CD4-positive, alpha-beta T cell treated with Interleukin-6 for 4 hours (primary cell): ENCODE measurements at regions not wholly inside any gene's neighbourhood (a gene's known extent, or its start where the extent isn't known, plus 50 kb on each side); places are given as distances from the start of the nearest gene placed in this dataset.
A peak's percentile ranks its signal among the peaks of the same experiment; 100 is the strongest.
"Not testable (repeated sequence)": the region's sequence is repeated elsewhere in the genome, so short reads cannot be mapped to it uniquely, and the experiment has no call there.

Experiments used
- DNase-seq: peaks from one replicate; pipeline ENCODE4 v3.0.0-alpha.2; 2020; ENCODE audit warnings: mixed read lengths

- no peak for DNase-seq
Measured at GRCh38 chr2:106288873-106289272, 94.8 kb upstream of the UXS1 start.

- DNase-seq: no peak
Measured at GRCh38 chr2:106285237-106285829, 91.2 kb upstream of the UXS1 start.

- no peak for DNase-seq
Measured at GRCh38 chr2:106284691-106285202, 90.6 kb upstream of the UXS1 start.

- no peak for DNase-seq
Measured at GRCh38 chr2:106284255-106284654, 90.2 kb upstream of the UXS1 start.

GRCh38 chr2:106283228-106284152 is 89.4 kb upstream of the UXS1 start:
- DNase-seq: not testable (repeated sequence)

GRCh38 chr2:106282462-106283170 is 88.5 kb upstream of the UXS1 start:
- DNase-seq: no peak

- not testable (repeated sequence) for DNase-seq
Measured at GRCh38 chr2:106281907-106282430, 87.9 kb upstream of the UXS1 start.

- no peak for DNase-seq
Measured at GRCh38 chr2:106280722-106281446, 86.8 kb upstream of the UXS1 start.

GRCh38 chr2:106280224-106280623 is 86.1 kb upstream of the UXS1 start:
- DNase-seq: no peak

GRCh38 chr2:106278112-106278876 is 84.2 kb upstream of the UXS1 start:
- no peak for DNase-seq

- DNase-seq: no peak
Measured at GRCh38 chr2:106277426-106277825, 83.3 kb upstream of the UXS1 start.

GRCh38 chr2:106275971-106276370 is 81.9 kb upstream of the UXS1 start:
- DNase-seq: no peak

GRCh38 chr2:106274668-106275067 is 80.6 kb upstream of the UXS1 start:
- no peak for DNase-seq

- no peak for DNase-seq
Measured at GRCh38 chr2:106272216-106272807, 78.2 kb upstream of the UXS1 start.

GRCh38 chr2:106270471-106270891 is 76.4 kb upstream of the UXS1 start:
- no peak for DNase-seq

- DNase-seq: peak; percentile 39
Measured at GRCh38 chr2:106269591-106270291, 75.6 kb upstream of the UXS1 start.

GRCh38 chr2:106267997-106268396 is 73.9 kb upstream of the UXS1 start:
- DNase-seq: no peak

- no peak for DNase-seq
Measured at GRCh38 chr2:106261871-106262321, 67.8 kb upstream of the UXS1 start.

- not testable (repeated sequence) for DNase-seq
Measured at GRCh38 chr2:106258859-106259258, 64.8 kb upstream of the UXS1 start.

GRCh38 chr2:106257830-106258229 is 63.7 kb upstream of the UXS1 start:
- DNase-seq: no peak
